ENCODE measurements at regions not wholly inside any gene's neighbourhood (a gene's known extent, or its start where the extent isn't known, plus 50 kb on each side); places are given as distances from the start of the nearest gene placed in this dataset.

GRCh38 chr13:76049376-76049746, 413.2 kb downstream of the LMO7 start:
- TF ChIP-seq CTCF (IDR thresholded peaks at IDR 0.05) (no peak), POLR2A (IDR thresholded peaks at IDR 0.05) (no peak), EP300 (IDR thresholded peaks at IDR 0.05) (no peak)

Measured in tibial nerve (tissue), 4 donors.